CD4-positive, alpha-beta T cell (primary cell): ENCODE measurements at regions not wholly inside any gene's neighbourhood (a gene's known extent, or its start where the extent isn't known, plus 50 kb on each side); places are given as distances from the start of the nearest gene placed in this dataset.

ENCODE experiments used
- ATAC-seq: fragments of 200-7000 bp; cut with Tn5 transposase; one replicate; pipeline ENCODE4 v1.10.0; 2022; ENCODE audit warnings: mild to moderate bottlenecking; ENCODE audit not compliant: poor library complexity
- CTCF ChIA-PET: fragments of 350-600 bp; sonication (Branson Sonifier 250); formaldehyde crosslinking; loops from one replicate; lab custom pipeline; 2021; ENCODE audit warnings: antibody characterized with exemption, inconsistent platforms; lab: Charles Lee
- POLR2A ChIA-PET: fragments of 350-600 bp; sonication (Branson Sonifier 250); formaldehyde crosslinking; loops from one replicate; lab custom pipeline; 2021; ENCODE audit warnings: antibody characterized with exemption, inconsistent platforms; lab: Charles Lee
- DNase-seq, 14 experiments: peaks; one replicate each; pipeline ENCODE4 v3.0.0-alpha.2; 2013 to 2020; ENCODE audit warnings: mixed read lengths in 2 of 14
- H3K27ac ChIP-seq, 2 donors: one replicate each; pipeline versions ENCODE4 v1.5.1 to v1.7.0; 2013; ENCODE audit warnings: low read length in 2 of 2, low read depth in 1 of 2, mild to moderate bottlenecking in 1 of 2
- H3K27me3 ChIP-seq, 2 experiments: 1 replicate in 1 of 2; 2 replicates in 1 of 2; pipeline versions ENCODE4 v1.6.1 to v1.7.0; 2013; ENCODE audit warnings: low read length in 2 of 2, control low read depth in 1 of 2, mild to moderate bottlenecking in 1 of 2, moderate library complexity in 1 of 2; ENCODE audit not compliant: insufficient read depth in 2 of 2, control insufficient read depth in 1 of 2
- H3K36me3 ChIP-seq: one replicate; pipeline ENCODE4 v1.6.1; 2013; ENCODE audit warnings: low read length, control low read depth; ENCODE audit not compliant: insufficient read depth
- H3K4me1 ChIP-seq: one replicate; pipeline ENCODE4 v1.6.1; 2013; ENCODE audit warnings: low read length, control low read depth; ENCODE audit not compliant: insufficient read depth
- H3K4me3 ChIP-seq: one replicate; pipeline ENCODE4 v1.5.1; 2013; ENCODE audit warnings: mild to moderate bottlenecking, low read length, moderate library complexity
- H3K9me3 ChIP-seq, 2 experiments: 1 replicate in 1 of 2; 2 replicates in 1 of 2; pipeline versions ENCODE4 v1.6.1 to v1.7.0; 2013; ENCODE audit warnings: low read length in 2 of 2, mild to moderate bottlenecking in 2 of 2, control low read depth in 1 of 2, moderate library complexity in 1 of 2; ENCODE audit not compliant: control insufficient read depth in 1 of 2, insufficient read depth in 1 of 2
- H3K27ac Mint-ChIP-seq: one replicate; pipeline ENCODE4 v1.8.0; 2020; ENCODE audit warnings: mixed read lengths
- H3K27me3 Mint-ChIP-seq: one replicate; pipeline ENCODE4 v1.8.0; 2021; ENCODE audit warnings: mixed read lengths
- H3K36me3 Mint-ChIP-seq: one replicate; pipeline ENCODE4 v1.8.0; 2021; ENCODE audit warnings: low read depth, mixed read lengths
- H3K4me1 Mint-ChIP-seq: one replicate; pipeline ENCODE4 v1.8.0; 2021; ENCODE audit warnings: low read depth, mixed read lengths
- H3K4me3 Mint-ChIP-seq: one replicate; pipeline ENCODE4 v1.8.0; 2020; ENCODE audit warnings: mild to moderate bottlenecking, mixed read lengths
- H3K9me3 Mint-ChIP-seq: one replicate; pipeline ENCODE4 v1.8.0; 2020; ENCODE audit warnings: mixed read lengths
- intact Hi-C, 2 experiments: fragments of 100-400 bp; cut with DNase I in 1 of 2; cut with micrococcal nuclease in 1 of 2; formaldehyde crosslinking; loops; one replicate each; pipeline versions ENCODE4 v1.15.1 to v1.9.0; 2023 to 2025; cut with DNase I, micrococcal nuclease
- TF ChIP-seq, protein P1 (sequence below): fragments of 200-600 bp; IDR thresholded peaks from one replicate; pipeline ENCODE4 v1.8.0; 2022; ENCODE audit warnings: antibody characterized with exemption, mild to moderate bottlenecking

- Histone ChIP-seq H3K4me3 (no peak overlapping the region), H3K27ac (no peak overlapping the region), H3K27me3 (no peaks in the 10 kb centered on the region), H3K4me1 (peaks cover 38% of the 10 kb centered on the region), H3K9me3 (no peaks in the 10 kb centered on the region), H3K36me3 (no peaks in the 10 kb centered on the region)
- TF ChIP-seq, protein P1, sequence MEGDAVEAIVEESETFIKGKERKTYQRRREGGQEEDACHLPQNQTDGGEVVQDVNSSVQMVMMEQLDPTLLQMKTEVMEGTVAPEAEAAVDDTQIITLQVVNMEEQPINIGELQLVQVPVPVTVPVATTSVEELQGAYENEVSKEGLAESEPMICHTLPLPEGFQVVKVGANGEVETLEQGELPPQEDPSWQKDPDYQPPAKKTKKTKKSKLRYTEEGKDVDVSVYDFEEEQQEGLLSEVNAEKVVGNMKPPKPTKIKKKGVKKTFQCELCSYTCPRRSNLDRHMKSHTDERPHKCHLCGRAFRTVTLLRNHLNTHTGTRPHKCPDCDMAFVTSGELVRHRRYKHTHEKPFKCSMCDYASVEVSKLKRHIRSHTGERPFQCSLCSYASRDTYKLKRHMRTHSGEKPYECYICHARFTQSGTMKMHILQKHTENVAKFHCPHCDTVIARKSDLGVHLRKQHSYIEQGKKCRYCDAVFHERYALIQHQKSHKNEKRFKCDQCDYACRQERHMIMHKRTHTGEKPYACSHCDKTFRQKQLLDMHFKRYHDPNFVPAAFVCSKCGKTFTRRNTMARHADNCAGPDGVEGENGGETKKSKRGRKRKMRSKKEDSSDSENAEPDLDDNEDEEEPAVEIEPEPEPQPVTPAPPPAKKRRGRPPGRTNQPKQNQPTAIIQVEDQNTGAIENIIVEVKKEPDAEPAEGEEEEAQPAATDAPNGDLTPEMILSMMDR: no peak
- ATAC-seq: no peak
- no peaks in the 10 kb centered on the region for H3K36me3 Mint-ChIP-seq
- peaks cover 19% of the 10 kb centered on the region for H3K4me1 Mint-ChIP-seq
- H3K27ac Mint-ChIP-seq: no peak overlapping the region
- intact Hi-C loops: loop anchor here (5.0 to 10.0 kb wide), 3 partner anchors 47 to 740 kb away; partner anchors contain the start of gene NRBF2 (in 2 of the 2)
- H3K9me3 Mint-ChIP-seq: no peaks in the 10 kb centered on the region
- CTCF ChIA-PET: interaction anchor here (1.7 kb wide), 1 partner anchor 24 kb away, joined by 6 read pairs; no protein-coding TSS in a partner anchor
- DNase-seq: no peak
- POLR2A ChIA-PET: interaction anchor here (0.8 to 1.0 kb wide), 3 partner anchors 99 to 183 kb away, joined by 3 read pairs; no protein-coding TSS in a partner anchor
- no peak overlapping the region for H3K4me3 Mint-ChIP-seq
- no peaks in the 10 kb centered on the region for H3K27me3 Mint-ChIP-seq
Observed at GRCh38 chr10:62635127-62635526, 169.4 kb upstream of the ADO start.

DNA sequence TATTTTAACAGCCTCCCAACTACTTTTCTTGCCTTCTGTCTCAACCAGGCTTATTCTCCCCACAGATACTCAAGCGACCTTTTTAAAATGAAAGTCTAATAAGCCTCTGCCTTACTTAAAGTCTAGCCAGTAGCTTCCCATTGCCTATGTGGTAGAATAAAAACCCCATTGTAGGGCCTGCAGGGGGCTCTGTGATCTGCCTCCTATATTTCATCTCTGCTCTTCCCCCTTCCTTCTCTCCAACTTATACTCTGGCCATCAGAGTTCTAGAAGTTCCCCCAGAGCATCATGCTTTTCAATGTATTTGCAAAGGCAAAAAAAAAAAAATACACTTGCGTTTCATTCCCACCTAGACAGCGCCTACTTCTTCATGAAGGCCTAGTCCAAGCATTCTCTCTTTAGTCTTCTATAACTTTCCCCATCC lies 167.7 kb upstream of the ADO start:
- DNase-seq: peak in 4 of 14 experiments; percentile 36 to 62 (median 48)
- Histone ChIP-seq H3K27me3 (no peaks in the 10 kb centered on the region), H3K4me3 (peak overlapping the region; percentile 49), H3K36me3 (no peaks in the 10 kb centered on the region), H3K27ac (peak overlapping the region; percentile 70 to 78), H3K4me1 (peaks cover 38% of the 10 kb centered on the region), H3K9me3 (no peaks in the 10 kb centered on the region)
- Mint-ChIP-seq H3K27me3 (no peaks in the 10 kb centered on the region), H3K4me3 (no peak overlapping the region), H3K27ac (no peak overlapping the region), H3K9me3 (no peaks in the 10 kb centered on the region), H3K36me3 (no peaks in the 10 kb centered on the region), H3K4me1 (peaks cover 11% of the 10 kb centered on the region)
- POLR2A ChIA-PET: interaction anchor here (0.6 to 3.2 kb wide), 18 partner anchors 11 to 736 kb away, joined by 3 to 90 read pairs (median 4); partner anchors contain the start of genes ADO, EGR2 and NRBF2
- CTCF ChIA-PET: interaction anchor here (0.6 to 3.1 kb wide), 19 partner anchors 11 to 631 kb away, joined by 3 to 22 read pairs (median 3); partner anchors contain the start of gene ADO
- intact Hi-C loops: loop anchor here (1.0 to 10.0 kb wide), 6 partner anchors 45 to 742 kb away; partner anchors contain the start of gene NRBF2 (in 2 of the 2)
- TF ChIP-seq, protein P1: peak; percentile 60
- ATAC-seq: peak; percentile 33

DNA sequence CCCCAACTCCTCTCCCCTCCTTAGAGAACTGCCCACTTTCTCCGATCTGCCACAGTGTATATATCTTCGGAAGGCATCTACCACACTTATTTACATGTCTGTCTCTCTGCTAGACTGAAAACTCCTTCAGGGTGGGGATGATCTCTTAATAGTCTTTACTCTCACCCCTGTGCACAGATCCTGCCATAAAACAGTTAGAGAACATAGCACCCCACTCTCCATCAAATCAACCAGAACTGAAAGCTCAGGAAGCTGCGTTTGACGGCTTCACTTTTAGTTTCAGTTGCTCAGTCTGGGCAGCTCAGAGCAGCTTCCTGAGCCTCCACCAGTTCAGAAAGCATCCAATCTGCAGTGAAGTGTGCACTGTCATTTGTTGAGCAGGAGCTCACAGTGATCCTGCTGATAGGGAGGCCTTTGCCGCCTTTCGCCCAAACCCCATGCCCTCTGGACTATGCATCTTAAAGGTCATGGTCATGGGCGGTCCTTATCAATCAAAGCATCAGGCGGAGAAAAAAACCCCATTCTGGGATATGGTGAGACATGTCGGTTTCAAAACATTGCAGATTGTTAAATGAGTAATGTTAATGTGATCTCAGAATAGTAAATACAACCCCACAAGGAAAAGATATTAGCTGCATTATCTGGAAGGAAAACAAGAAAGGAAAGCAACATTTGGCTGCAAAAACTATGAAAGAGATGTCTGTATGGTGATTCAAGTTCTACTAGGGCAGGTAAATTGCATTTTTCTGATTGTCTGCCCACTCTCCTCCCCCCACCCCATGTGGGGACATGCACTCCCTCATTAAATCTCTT lies 167.1 kb upstream of the ADO start:
- Mint-ChIP-seq H3K36me3 (no peaks in the 10 kb centered on the region), H3K27me3 (no peaks in the 10 kb centered on the region), H3K27ac (no peak overlapping the region), H3K9me3 (no peaks in the 10 kb centered on the region), H3K4me3 (no peak overlapping the region), H3K4me1 (peaks cover 4% of the 10 kb centered on the region)
- H3K4me1 ChIP-seq: peaks cover 32% of the 10 kb centered on the region
- peak overlapping the region; percentile 49 for H3K4me3 ChIP-seq
- no peaks in the 10 kb centered on the region for H3K36me3 ChIP-seq
- DNase-seq (peak; percentile 44 to 87 (median 52)), ATAC-seq (peak; percentile 91)
- peak overlapping the region; percentile 70 to 78 for H3K27ac ChIP-seq
- no peaks in the 10 kb centered on the region for H3K27me3 ChIP-seq
- TF ChIP-seq, protein P1: no peak
- POLR2A ChIA-PET: interaction anchor here (0.7 to 3.2 kb wide), 20 partner anchors 10 to 737 kb away, joined by 3 to 90 read pairs (median 4); partner anchors contain the start of genes ADO, EGR2 and NRBF2
- CTCF ChIA-PET: interaction anchor here (0.6 to 3.1 kb wide), 15 partner anchors 10 to 215 kb away, joined by 3 to 22 read pairs (median 4); partner anchors contain the start of gene ADO
- no peaks in the 10 kb centered on the region for H3K9me3 ChIP-seq
- intact Hi-C loops: loop anchor here (1.0 to 10.0 kb wide), 6 partner anchors 45 to 743 kb away; partner anchors contain the start of gene NRBF2 (in 2 of the 2)
